H1 (cell line): ENCODE measurements at regions not wholly inside any gene's neighbourhood (a gene's known extent, or its start where the extent isn't known, plus 50 kb on each side); places are given as distances from the start of the nearest gene placed in this dataset.

Source experiments
- CTCF ChIA-PET: fragments of 300-600 bp; sonication (Branson Sonifier 250); formaldehyde crosslinking; loops from one replicate; lab custom pipeline; 2021; ENCODE audit not compliant: partially characterized antibody; lab: Charles Lee
- POLR2A ChIA-PET: fragments of 300-600 bp; sonication (Branson Sonifier 250); formaldehyde crosslinking; loops from one replicate; lab custom pipeline; 2021; ENCODE audit warnings: inconsistent platforms; ENCODE audit not compliant: partially characterized antibody; lab: Charles Lee
- DNase-seq, 2 experiments: peaks; one replicate each; pipeline versions ENCODE4 v3.0.0 to v3.0.0-alpha.2; 2010 to 2022; ENCODE audit warnings: low spot score in 2 of 2, low read depth in 1 of 2, mixed read lengths in 1 of 2
- FAIRE-seq: peaks from 2 replicates; lab custom pipeline; 2011; peaks lifted over from hg19 to GRCh38; lab: Jason Lieb, UNC
- H2AFZ ChIP-seq: 2 replicates; pipeline ENCODE4 v1.8.1; 2012; ENCODE audit warnings: low read length, inconsistent platforms
- H2AK5ac ChIP-seq: 2 replicates; pipeline ENCODE4 v1.6.1; 2013; ENCODE audit warnings: low read depth, low read length
- H2BK120ac ChIP-seq: replicated peaks from 2 replicates; pipeline ENCODE3; 2013; ENCODE audit warnings: low read depth, low read length, inconsistent platforms
- H2BK12ac ChIP-seq: 2 replicates; pipeline ENCODE4 v1.6.1; 2013; ENCODE audit warnings: low read depth, low read length
- H2BK15ac ChIP-seq: 2 replicates; pipeline ENCODE4 v1.6.1; 2013; ENCODE audit warnings: low read length
- H2BK20ac ChIP-seq: 2 replicates; pipeline ENCODE4 v1.6.1; 2013; ENCODE audit warnings: low read length
- H2BK5ac ChIP-seq: 2 replicates; pipeline ENCODE4 v1.6.1; 2013; ENCODE audit warnings: low read depth, low read length
- H3K14ac ChIP-seq: 2 replicates; pipeline ENCODE4 v1.6.1; 2013; ENCODE audit warnings: inconsistent platforms; ENCODE audit not compliant: insufficient read length
- H3K18ac ChIP-seq: 2 replicates; pipeline ENCODE4 v1.6.1; 2013; ENCODE audit warnings: low read length; ENCODE audit errors: extremely low read depth
- H3K23ac ChIP-seq: 2 replicates; pipeline ENCODE4 v1.6.1; 2013; ENCODE audit warnings: inconsistent platforms; ENCODE audit not compliant: insufficient read length
- H3K23me2 ChIP-seq: 2 replicates; pipeline ENCODE4 v1.6.1; 2013; ENCODE audit warnings: low read depth, low read length
- H3K27ac ChIP-seq: 2 replicates; pipeline ENCODE4 v1.6.1; 2011; ENCODE audit warnings: low read depth, low read length, inconsistent platforms
- H3K27me3 ChIP-seq, 4 experiments: replicated peaks in 1 of 4; 1 replicate in 1 of 4; 2 replicates in 3 of 4; pipeline versions ENCODE4 v1.6.1 to v1.8.1; 2011 to 2013; ENCODE audit warnings: low read length in 3 of 4, mild to moderate bottlenecking in 3 of 4, inconsistent platforms in 2 of 4, mixed read lengths in 2 of 4, moderate library complexity in 1 of 4; ENCODE audit not compliant: control insufficient read depth in 3 of 4, insufficient read depth in 3 of 4; ENCODE audit errors: extremely low read depth in 1 of 4
- H3K36me3 ChIP-seq, 4 experiments: 2 replicates each; pipeline versions ENCODE4 v1.6.1 to v1.8.1; 2011 to 2013; ENCODE audit warnings: mild to moderate bottlenecking in 4 of 4, low read length in 3 of 4, moderate library complexity in 2 of 4, control low read depth in 1 of 4, inconsistent platforms in 1 of 4; ENCODE audit not compliant: insufficient read depth in 4 of 4, control insufficient read depth in 2 of 4
- H3K4ac ChIP-seq: replicated peaks from 2 replicates; pipeline ENCODE3; 2013; ENCODE audit warnings: low read length, low read depth, mixed read lengths, inconsistent platforms; ENCODE audit not compliant: insufficient read length
- H3K4me1 ChIP-seq, 4 experiments: replicated peaks in 1 of 4; 1 replicate in 1 of 4; 2 replicates in 3 of 4; pipeline versions ENCODE4 v1.6.1 to v1.8.1; 2011 to 2013; ENCODE audit warnings: low read length in 3 of 4, inconsistent platforms in 2 of 4, mixed read lengths in 1 of 4; ENCODE audit not compliant: insufficient read depth in 4 of 4, control insufficient read depth in 3 of 4
- H3K4me2 ChIP-seq, 2 experiments: 2 replicates each; pipeline versions ENCODE4 v1.6.1 to v1.8.1; 2011 to 2013; ENCODE audit warnings: low read depth in 2 of 2, low read length in 2 of 2, control low read depth in 1 of 2, inconsistent platforms in 1 of 2, mild to moderate bottlenecking in 1 of 2; ENCODE audit not compliant: insufficient read depth in 1 of 2
- H3K4me3 ChIP-seq, 4 experiments: fragments of 200-600, 300-600 bp in 1 of 4; sonication (generic), shearing (Covaris generic), sonication (Bioruptor Twin) in 1 of 4; 2 replicates each; pipeline versions ENCODE4 v1.5.1 to v1.8.1; 2011 to 2016; ENCODE audit warnings: low read length in 4 of 4, low read depth in 3 of 4, control low read depth in 2 of 4, inconsistent platforms in 2 of 4, mild to moderate bottlenecking in 2 of 4, mixed read lengths in 1 of 4, moderate library complexity in 1 of 4; ENCODE audit not compliant: insufficient read depth in 2 of 4; ENCODE audit errors: extremely low read depth in 1 of 4
- H3K56ac ChIP-seq: replicated peaks from 2 replicates; pipeline ENCODE3; 2013; ENCODE audit warnings: low read depth, mild to moderate bottlenecking, mixed read lengths, low read length, inconsistent platforms; ENCODE audit not compliant: insufficient read length
- H3K79me1 ChIP-seq: 2 replicates; pipeline ENCODE4 v1.6.1; 2013; ENCODE audit warnings: low read depth, low read length, control low read depth
- H3K79me2 ChIP-seq, 2 experiments: 2 replicates each; pipeline versions ENCODE4 v1.6.1 to v1.8.1; 2012 to 2013; ENCODE audit warnings: low read length in 2 of 2, mild to moderate bottlenecking in 2 of 2, inconsistent platforms in 1 of 2; ENCODE audit not compliant: insufficient read depth in 2 of 2, control insufficient read depth in 1 of 2
- H3K9ac ChIP-seq, 4 experiments: replicated peaks in 1 of 4; 1 replicate in 1 of 4; 2 replicates in 3 of 4; pipeline versions ENCODE4 v1.6.1 to v1.8.1; 2011 to 2013; ENCODE audit warnings: low read depth in 3 of 4, low read length in 3 of 4, control low read depth in 2 of 4, mild to moderate bottlenecking in 2 of 4, moderate library complexity in 2 of 4, inconsistent platforms in 1 of 4; ENCODE audit errors: extremely low read depth in 1 of 4
- H3K9me3 ChIP-seq, 2 experiments: 2 replicates each; pipeline versions ENCODE4 v1.6.1 to v1.8.1; 2012 to 2013; ENCODE audit warnings: mild to moderate bottlenecking in 2 of 2, moderate library complexity in 2 of 2, control low read depth in 1 of 2, inconsistent platforms in 1 of 2, low read depth in 1 of 2, low read length in 1 of 2, mixed read lengths in 1 of 2; ENCODE audit not compliant: insufficient read depth in 2 of 2
- H4K20me1 ChIP-seq, 2 experiments: replicated peaks in 1 of 2; 2 replicates each; pipeline versions ENCODE3 to v1.8.1; 2011 to 2013; ENCODE audit warnings: inconsistent platforms in 2 of 2, low read length in 2 of 2, mild to moderate bottlenecking in 1 of 2; ENCODE audit not compliant: insufficient read depth in 2 of 2, control insufficient read depth in 1 of 2
- H4K5ac ChIP-seq: 2 replicates; pipeline ENCODE4 v1.6.1; 2013; ENCODE audit warnings: low read length, low read depth, mixed read lengths, inconsistent platforms; ENCODE audit not compliant: insufficient read length
- H4K8ac ChIP-seq: 2 replicates; pipeline ENCODE4 v1.8.0; 2013; ENCODE audit warnings: mild to moderate bottlenecking, moderate library complexity, low read length, inconsistent platforms; ENCODE audit not compliant: insufficient read depth; ENCODE audit errors: extremely low read depth
- H4K91ac ChIP-seq: replicated peaks from 2 replicates; pipeline ENCODE3; 2013; ENCODE audit warnings: low read length, mixed read lengths, inconsistent platforms; ENCODE audit not compliant: insufficient read length
- ASH2L ChIP-seq: fragments of 200-600, 300-600 bp; sonication (generic); IDR thresholded peaks from one replicate; pipeline ENCODE4 v1.7.1; 2017; ENCODE audit warnings: low read length
- BCL11A ChIP-seq, 2 experiments: IDR thresholded peaks; one replicate each; pipeline ENCODE4 v1.6.1; 2011; ENCODE audit warnings: low read depth in 2 of 2, low read length in 2 of 2, mild to moderate bottlenecking in 2 of 2
- BRCA1 ChIP-seq: IDR thresholded peaks from 2 replicates; pipeline ENCODE4 v1.6.1; 2012; ENCODE audit warnings: low read depth, low read length, improper control_type of control experiment
- CBX5 ChIP-seq: fragments of 300-800, 300-1000 bp; sonication (generic); IDR thresholded peaks from 2 replicates; pipeline ENCODE4 v1.7.1; 2016; ENCODE audit warnings: antibody characterized with exemption, low read length, low read depth
- HDAC6 ChIP-seq: IDR thresholded peaks from one replicate; pipeline ENCODE4 v1.7.1; 2012; ENCODE audit warnings: low read depth, mild to moderate bottlenecking, inconsistent platforms, low read length, moderate library complexity
- POLR2AphosphoS5 ChIP-seq: IDR thresholded peaks from 2 replicates; pipeline ENCODE4 v1.6.1; 2011; ENCODE audit warnings: low read depth, low read length
- RBBP5 ChIP-seq: IDR thresholded peaks from 2 replicates; pipeline ENCODE4 v1.7.1; 2012; ENCODE audit warnings: low read depth, mild to moderate bottlenecking, inconsistent platforms, low read length, moderate library complexity, borderline replicate concordance
- RXRA ChIP-seq: IDR thresholded peaks from 2 replicates; pipeline ENCODE4 v1.6.1; 2011; ENCODE audit warnings: low read depth, mild to moderate bottlenecking, low read length, moderate library complexity; ENCODE audit not compliant: insufficient read depth
- SIRT6 ChIP-seq: IDR thresholded peaks from one replicate; pipeline ENCODE4 v1.7.1; 2012; ENCODE audit warnings: low read length, inconsistent platforms
- SUZ12 ChIP-seq: fragments of 200-600 bp; sonication (generic); IDR thresholded peaks from 2 replicates; pipeline ENCODE4 v1.6.1; 2012; ENCODE audit warnings: mild to moderate bottlenecking, inconsistent platforms, low read length, moderate library complexity, mixed read lengths
- TAF7 ChIP-seq: optimal IDR thresholded peaks from 2 replicates; pipeline ENCODE3; 2011; ENCODE audit warnings: low read depth, mild to moderate bottlenecking, inconsistent platforms, low read length, moderate library complexity, borderline replicate concordance
- TBP ChIP-seq: IDR thresholded peaks from 2 replicates; pipeline ENCODE4 v1.6.1; 2011; ENCODE audit warnings: low read depth, low read length, improper control_type of control experiment
- WGBS, 2 experiments: shearing (Covaris generic) in 1 of 2; methylation state at CpG; one replicate each; pipeline versions ENCODE4 v1.1.6 to v1.1.7; 2013 to 2015; ENCODE audit warnings: low lambda C conversion rate in 2 of 2, mixed read lengths in 2 of 2, inconsistent platforms in 1 of 2, low coverage in 1 of 2, missing lambda C conversion rate in 1 of 2; ENCODE audit not compliant: insufficient replicate concordance in 2 of 2, insufficient coverage in 1 of 2, insufficient read length in 1 of 2; ENCODE audit errors: extremely low coverage in 1 of 2, missing lambda C conversion rate in 1 of 2; 5-methylcytosine and 5-hydroxymethylcytosine counted together
- TF ChIP-seq, protein P1 (sequence below): IDR thresholded peaks from 2 replicates; pipeline ENCODE4 v1.6.1; 2012; ENCODE audit warnings: inconsistent platforms

DNA sequence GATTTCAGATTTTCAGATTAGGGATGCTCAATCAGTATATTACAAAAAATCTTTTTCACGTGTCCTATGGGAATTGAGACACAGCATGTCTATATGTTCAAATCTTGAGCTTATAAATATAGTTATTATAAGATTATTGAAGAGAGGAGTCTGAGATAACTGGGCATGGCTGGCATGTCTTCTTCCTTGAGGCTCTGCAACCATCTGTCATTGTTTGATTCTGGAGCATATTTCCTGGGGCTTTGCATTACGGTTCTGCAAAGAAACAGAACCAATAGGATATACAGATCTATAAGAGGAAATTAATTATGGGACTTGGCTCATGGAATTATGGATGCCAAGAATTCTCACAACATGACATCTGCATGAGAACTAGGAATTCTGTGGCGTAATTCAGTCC, 386.1 kb downstream of the SOCS6 start:
- H3K27ac ChIP-seq, result no peak overlapping the region
- no peak overlapping the region for H4K5ac ChIP-seq
- H3K23ac ChIP-seq, result no peak overlapping the region
- H3K4me2 ChIP-seq, result no peak overlapping the region
- no peak overlapping the region for H3K4ac ChIP-seq
- H2AK5ac ChIP-seq, result no peak overlapping the region
- no peak overlapping the region for H4K91ac ChIP-seq
- ChIA-PET CTCF (no interaction called here), POLR2A (no interaction called here)
- no peak overlapping the region for H3K4me3 ChIP-seq
- no peaks in the 10 kb centered on the region for H3K27me3 ChIP-seq
- FAIRE-seq, result no peak
- no peak overlapping the region for H2BK12ac ChIP-seq
- 75% methylated on average over 3 of the region's 3 CpGs; no CpG with 5 or more reads in 1 of the 2 experiments for WGBS, 2 experiments
- TF ChIP-seq TBP (no peak), BCL11A (IDR thresholded peaks at IDR 0.05; ENCODE audit: low read depth in 2 of 2, low read length in 2 of 2) (no peak), CBX5 (no peak), BRCA1 (no peak), RBBP5 (no peak), SIRT6 (no peak), POLR2AphosphoS5 (no peak), RXRA (no peak), ASH2L (no peak), SUZ12 (no peak), HDAC6 (no peak), TAF7 (no peak)
- TF ChIP-seq, protein P1, sequence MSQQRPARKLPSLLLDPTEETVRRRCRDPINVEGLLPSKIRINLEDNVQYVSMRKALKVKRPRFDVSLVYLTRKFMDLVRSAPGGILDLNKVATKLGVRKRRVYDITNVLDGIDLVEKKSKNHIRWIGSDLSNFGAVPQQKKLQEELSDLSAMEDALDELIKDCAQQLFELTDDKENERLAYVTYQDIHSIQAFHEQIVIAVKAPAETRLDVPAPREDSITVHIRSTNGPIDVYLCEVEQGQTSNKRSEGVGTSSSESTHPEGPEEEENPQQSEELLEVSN, result no peak
- no peak overlapping the region for H3K14ac ChIP-seq
- no peaks in the 10 kb centered on the region for H3K23me2 ChIP-seq
- H3K18ac ChIP-seq, result no peak overlapping the region
- no peak for DNase-seq
- H2BK5ac ChIP-seq, result no peak overlapping the region
- no peak overlapping the region for H3K56ac ChIP-seq
- H2AFZ ChIP-seq, result no peak overlapping the region
- H3K36me3 ChIP-seq, result no peaks in the 10 kb centered on the region
- H3K79me2 ChIP-seq, result no peaks in the 10 kb centered on the region
- H3K9me3 ChIP-seq, result peaks cover 66 to 67% of the 10 kb centered on the region in 2 experiments
- no peak overlapping the region for H3K9ac ChIP-seq
- no peaks in the 10 kb centered on the region for H3K79me1 ChIP-seq
- no peaks in the 10 kb centered on the region for H3K4me1 ChIP-seq
- no peaks in the 10 kb centered on the region for H4K20me1 ChIP-seq
- H2BK120ac ChIP-seq, result no peak overlapping the region
- no peak overlapping the region for H4K8ac ChIP-seq
- no peak overlapping the region for H2BK15ac ChIP-seq
- H2BK20ac ChIP-seq, result no peak overlapping the region
